ENCODE measurements at regions not wholly inside any gene's neighbourhood (a gene's known extent, or its start where the extent isn't known, plus 50 kb on each side); places are given as distances from the start of the nearest gene placed in this dataset.

DNA sequence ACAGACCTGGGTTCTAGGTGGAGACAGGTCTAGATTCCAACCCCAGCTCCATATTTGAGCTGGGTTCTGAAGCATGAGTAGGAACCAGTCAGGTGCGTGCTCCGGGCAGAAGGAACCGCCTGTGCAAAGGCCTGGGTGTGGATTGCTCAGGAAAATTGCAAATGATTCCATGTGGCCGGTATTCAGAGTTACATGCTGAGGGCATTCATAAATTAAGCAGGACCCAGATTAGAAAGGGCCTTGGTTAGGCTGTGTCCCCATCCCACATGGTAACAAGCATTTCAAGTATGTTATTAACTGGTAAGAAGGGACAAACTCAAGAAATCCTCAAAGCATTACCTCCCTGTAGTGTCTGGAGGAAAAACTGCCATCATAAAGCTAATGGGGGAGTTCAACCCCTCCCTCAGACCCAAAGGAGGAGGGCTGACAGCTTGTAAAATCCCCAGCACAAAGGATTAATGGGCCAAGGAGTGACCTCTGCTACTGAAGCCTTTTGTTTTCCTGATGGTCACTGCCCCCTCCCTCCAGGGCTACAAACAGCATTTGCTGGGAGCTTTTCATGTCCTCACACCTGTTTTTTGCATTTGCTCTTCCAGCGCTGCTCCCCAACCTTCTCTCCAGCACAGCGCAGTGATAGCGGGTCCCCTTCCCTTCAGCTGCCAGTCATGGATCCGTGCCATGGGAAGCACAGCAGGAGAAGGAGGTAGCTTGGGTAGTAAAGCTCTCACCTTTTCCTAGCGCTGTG lies 218.0 kb downstream of the C16orf95 start:
- H3K27ac ChIP-seq: no peak overlapping the region
- intact Hi-C loops (cut with DNase I): no loop called here
- H3K36me3 ChIP-seq: no peaks in the 10 kb centered on the region
- DNase-seq: no peak
- TF ChIP-seq EP300 (IDR thresholded peaks at IDR 0.05): no peak
- TF ChIP-seq, protein P1, sequence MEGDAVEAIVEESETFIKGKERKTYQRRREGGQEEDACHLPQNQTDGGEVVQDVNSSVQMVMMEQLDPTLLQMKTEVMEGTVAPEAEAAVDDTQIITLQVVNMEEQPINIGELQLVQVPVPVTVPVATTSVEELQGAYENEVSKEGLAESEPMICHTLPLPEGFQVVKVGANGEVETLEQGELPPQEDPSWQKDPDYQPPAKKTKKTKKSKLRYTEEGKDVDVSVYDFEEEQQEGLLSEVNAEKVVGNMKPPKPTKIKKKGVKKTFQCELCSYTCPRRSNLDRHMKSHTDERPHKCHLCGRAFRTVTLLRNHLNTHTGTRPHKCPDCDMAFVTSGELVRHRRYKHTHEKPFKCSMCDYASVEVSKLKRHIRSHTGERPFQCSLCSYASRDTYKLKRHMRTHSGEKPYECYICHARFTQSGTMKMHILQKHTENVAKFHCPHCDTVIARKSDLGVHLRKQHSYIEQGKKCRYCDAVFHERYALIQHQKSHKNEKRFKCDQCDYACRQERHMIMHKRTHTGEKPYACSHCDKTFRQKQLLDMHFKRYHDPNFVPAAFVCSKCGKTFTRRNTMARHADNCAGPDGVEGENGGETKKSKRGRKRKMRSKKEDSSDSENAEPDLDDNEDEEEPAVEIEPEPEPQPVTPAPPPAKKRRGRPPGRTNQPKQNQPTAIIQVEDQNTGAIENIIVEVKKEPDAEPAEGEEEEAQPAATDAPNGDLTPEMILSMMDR (IDR thresholded peaks at IDR 0.05): no peak
- TF ChIP-seq POLR2A (IDR thresholded peaks at IDR 0.05): no peak
- no peaks in the 10 kb centered on the region for H3K4me1 ChIP-seq (ENCODE audit: insufficient read depth)
- H3K9me3 ChIP-seq: no peaks in the 10 kb centered on the region
- H3K27me3 ChIP-seq: no peaks in the 10 kb centered on the region
- no peak overlapping the region for H3K4me3 ChIP-seq
- 64 to 76% (median 74%) methylated on average over 9 of the region's 9 CpGs for WGBS, 3 donors

DNA sequence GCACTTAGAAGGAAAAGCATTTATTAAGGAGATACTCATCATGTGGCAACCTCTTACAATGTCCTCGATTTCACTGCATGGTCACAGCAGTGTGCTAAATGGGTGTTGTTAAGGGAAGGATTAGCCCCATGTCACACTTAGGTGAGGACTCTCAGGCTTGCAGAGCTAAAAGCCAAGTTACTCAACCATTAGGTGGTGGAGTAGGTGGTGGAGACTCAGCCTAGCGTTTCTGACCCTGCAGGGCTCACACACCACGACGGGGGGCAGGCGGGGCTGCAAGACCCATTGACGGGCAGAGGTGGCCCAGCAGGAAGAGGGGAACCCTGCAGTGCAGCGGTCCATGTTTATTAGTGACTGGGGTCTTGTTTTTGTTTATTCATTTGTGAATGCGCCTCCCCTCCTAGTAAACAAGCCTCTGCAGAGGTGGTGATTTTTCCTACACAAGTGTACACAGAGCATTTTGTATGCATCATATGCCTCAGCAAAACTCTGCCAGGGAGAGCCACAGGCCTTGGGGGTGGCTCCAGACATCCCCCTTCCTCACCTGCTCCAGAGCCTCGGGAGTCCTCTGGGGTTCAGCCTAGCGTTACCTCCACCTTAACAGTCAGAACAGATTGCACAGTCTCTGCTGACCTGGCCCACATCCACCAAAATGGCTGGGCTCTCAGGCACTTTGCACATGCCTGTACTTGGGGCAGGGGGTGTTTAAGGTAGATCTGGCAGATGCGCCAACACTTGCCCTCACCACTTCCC lies 216.7 kb downstream of the C16orf95 start:
- Histone ChIP-seq H3K9me3 (no peaks in the 10 kb centered on the region), H3K4me3 (no peak overlapping the region), H3K4me1 (ENCODE audit: insufficient read depth) (no peaks in the 10 kb centered on the region), H3K27ac (no peak overlapping the region), H3K27me3 (no peaks in the 10 kb centered on the region), H3K36me3 (no peaks in the 10 kb centered on the region)
- DNase-seq: no peak
- intact Hi-C loops (cut with DNase I): no loop called here
- TF ChIP-seq, protein P1 (IDR thresholded peaks at IDR 0.05): no peak
- no peak for TF ChIP-seq POLR2A (IDR thresholded peaks at IDR 0.05)
- no peak for TF ChIP-seq EP300 (IDR thresholded peaks at IDR 0.05)
- WGBS, 3 donors: 80 to 83% (median 82%) methylated on average over 11 of the region's 11 CpGs

DNA sequence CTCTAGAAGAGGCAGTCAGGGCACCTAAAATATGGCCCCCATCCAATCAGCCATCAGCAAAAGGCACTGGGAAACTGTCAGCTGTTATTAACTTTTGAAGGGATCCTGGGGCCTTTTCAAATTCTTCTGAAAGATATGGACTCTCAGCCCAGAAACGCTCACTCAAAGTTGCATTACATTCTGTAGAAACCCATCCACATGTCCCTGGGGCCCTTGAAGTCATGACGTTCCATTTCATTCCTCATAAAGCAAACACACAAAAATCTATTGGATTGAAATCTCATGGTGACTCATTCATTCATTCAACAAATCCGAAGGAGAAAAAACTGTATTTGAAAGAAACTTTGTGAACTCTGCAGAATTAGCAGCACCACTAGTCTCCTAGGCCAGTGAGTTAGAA lies 215.3 kb downstream of the C16orf95 start:
- Histone ChIP-seq H3K36me3 (no peaks in the 10 kb centered on the region), H3K4me3 (no peak overlapping the region), H3K4me1 (ENCODE audit: insufficient read depth) (no peaks in the 10 kb centered on the region), H3K27me3 (no peaks in the 10 kb centered on the region), H3K9me3 (no peaks in the 10 kb centered on the region), H3K27ac (no peak overlapping the region)
- TF ChIP-seq POLR2A (IDR thresholded peaks at IDR 0.05) (no peak), EP300 (IDR thresholded peaks at IDR 0.05) (no peak)
- TF ChIP-seq, protein P1 (IDR thresholded peaks at IDR 0.05): no peak
- WGBS, 3 donors: 55 to 71% (median 69%) methylated on average over 3 of the region's 3 CpGs
- intact Hi-C loops (cut with DNase I): no loop called here
- no peak for DNase-seq

DNA sequence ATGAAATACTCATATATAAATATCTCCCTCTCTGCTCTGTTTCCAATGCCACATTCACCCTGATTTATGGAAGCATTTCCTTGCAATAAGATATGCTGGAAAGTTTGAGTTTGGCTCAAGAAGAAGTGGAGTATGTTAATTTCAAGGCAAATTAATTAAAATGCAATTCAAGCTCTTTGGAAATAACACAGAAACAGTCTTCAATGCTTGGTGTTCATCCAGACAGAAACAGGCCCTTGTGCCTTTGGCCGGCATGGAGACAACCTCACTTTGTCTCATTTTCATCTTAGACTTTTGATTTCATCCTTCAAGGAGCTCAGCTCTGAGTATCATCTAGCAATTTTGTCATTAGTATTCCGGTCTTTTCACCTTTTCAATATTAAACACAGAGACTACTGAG lies 210.0 kb downstream of the C16orf95 start:
- Histone ChIP-seq H3K36me3 (no peaks in the 10 kb centered on the region), H3K4me1 (ENCODE audit: insufficient read depth) (no peaks in the 10 kb centered on the region), H3K27me3 (no peaks in the 10 kb centered on the region), H3K4me3 (no peak overlapping the region), H3K27ac (no peak overlapping the region), H3K9me3 (no peaks in the 10 kb centered on the region)
- no peak for DNase-seq
- intact Hi-C loops (cut with DNase I): no loop called here
- 89 to 94% (median 90%) methylated on average over 2 of the region's 2 CpGs for WGBS, 3 donors
- TF ChIP-seq, protein P1 (IDR thresholded peaks at IDR 0.05): no peak
- TF ChIP-seq EP300 (IDR thresholded peaks at IDR 0.05) (no peak), POLR2A (IDR thresholded peaks at IDR 0.05) (no peak)

Data from ovary (tissue), 7 donors.